ENCODE measurements at regions not wholly inside any gene's neighbourhood (a gene's known extent, or its start where the extent isn't known, plus 50 kb on each side); places are given as distances from the start of the nearest gene placed in this dataset.
"Not testable (repeated sequence)": the region's sequence is repeated elsewhere in the genome, so short reads cannot be mapped to it uniquely, and the experiment has no call there.

DNA sequence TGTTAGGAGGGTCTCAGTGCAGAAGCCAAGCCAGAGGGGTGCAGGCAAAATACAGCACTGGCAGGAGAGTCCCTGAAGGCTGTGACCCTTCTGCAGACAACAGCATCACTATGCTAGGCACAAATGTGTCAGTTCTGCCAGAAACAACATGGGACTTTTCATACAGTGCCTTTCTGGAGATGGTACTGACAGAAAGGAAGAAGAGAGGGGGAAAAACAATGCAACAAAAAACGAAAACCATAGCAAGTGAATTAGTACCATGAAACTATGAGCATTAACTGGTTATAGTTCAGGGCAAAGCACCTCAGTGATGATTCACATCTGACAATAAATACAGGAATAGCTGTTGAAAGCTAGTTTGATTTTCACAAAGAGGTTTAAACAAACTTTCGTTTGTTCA lies 140.8 kb upstream of the NBPF11 start:
- FAIRE-seq (no peak), DNase-seq (no peak)
- peaks cover 0 to 26% of the 10 kb centered on the region in 2 donors for H3K9me3 ChIP-seq (ENCODE audit: control insufficient read depth in 2 of 2, insufficient read depth in 1 of 2, low read depth in 1 of 2, low read length in 1 of 2)
- no peak overlapping the region for H3K27ac ChIP-seq (ENCODE audit: low read depth in 1 of 3, low read length in 2 of 3)
- WGBS, 3 donors: 44 to 60% (median 48%) methylated on average over 2 of the region's 2 CpGs
- H3K27me3 ChIP-seq (ENCODE audit: control insufficient read depth in 3 of 3, insufficient read depth in 3 of 3, low read length in 3 of 3): no peaks in the 10 kb centered on the region
- H3K4me3 ChIP-seq (ENCODE audit: low read depth in 1 of 3, low read length in 3 of 3): no peak overlapping the region
- no peaks in the 10 kb centered on the region for H3K4me1 ChIP-seq (ENCODE audit: control insufficient read depth in 3 of 3, insufficient read depth in 2 of 3, low read depth in 1 of 3, low read length in 2 of 3)
- no peaks in the 10 kb centered on the region for H3K36me3 ChIP-seq (ENCODE audit: control insufficient read depth in 3 of 3, insufficient read depth in 2 of 3, low read depth in 1 of 3, low read length in 3 of 3)

DNA sequence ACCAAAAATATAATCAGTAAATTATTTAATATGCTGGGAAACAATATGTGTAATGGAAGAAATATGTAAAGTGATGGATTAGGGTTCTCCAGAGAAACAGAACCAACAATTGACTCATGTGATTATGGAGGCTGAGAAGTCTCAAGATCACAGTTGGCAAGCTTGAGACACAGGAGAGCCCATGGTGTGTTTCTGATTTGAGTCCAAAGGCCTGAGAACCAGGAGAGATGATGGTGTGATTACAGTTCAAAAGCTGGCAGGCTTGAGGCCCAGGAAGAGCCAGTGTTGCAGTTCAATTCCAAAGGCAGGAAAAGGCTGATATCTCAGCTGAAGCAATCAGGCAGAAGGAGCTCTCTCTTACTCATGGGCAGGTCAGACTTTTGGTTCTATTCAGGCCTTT lies 138.8 kb upstream of the NBPF11 start:
- no peak for FAIRE-seq
- H3K27ac ChIP-seq (ENCODE audit: low read depth in 1 of 3, low read length in 2 of 3): no peak overlapping the region
- H3K4me3 ChIP-seq (ENCODE audit: low read depth in 1 of 3, low read length in 3 of 3): no peak overlapping the region
- H3K9me3 ChIP-seq (ENCODE audit: control insufficient read depth in 2 of 2, insufficient read depth in 1 of 2, low read depth in 1 of 2, low read length in 1 of 2): peaks cover 0 to 22% of the 10 kb centered on the region in 2 donors
- H3K27me3 ChIP-seq (ENCODE audit: control insufficient read depth in 3 of 3, insufficient read depth in 3 of 3, low read length in 3 of 3): no peaks in the 10 kb centered on the region
- H3K36me3 ChIP-seq (ENCODE audit: control insufficient read depth in 3 of 3, insufficient read depth in 2 of 3, low read depth in 1 of 3, low read length in 3 of 3): no peaks in the 10 kb centered on the region
- peak; percentile 12 to 29 for DNase-seq
- no peaks in the 10 kb centered on the region for H3K4me1 ChIP-seq (ENCODE audit: control insufficient read depth in 3 of 3, insufficient read depth in 2 of 3, low read depth in 1 of 3, low read length in 2 of 3)

DNA sequence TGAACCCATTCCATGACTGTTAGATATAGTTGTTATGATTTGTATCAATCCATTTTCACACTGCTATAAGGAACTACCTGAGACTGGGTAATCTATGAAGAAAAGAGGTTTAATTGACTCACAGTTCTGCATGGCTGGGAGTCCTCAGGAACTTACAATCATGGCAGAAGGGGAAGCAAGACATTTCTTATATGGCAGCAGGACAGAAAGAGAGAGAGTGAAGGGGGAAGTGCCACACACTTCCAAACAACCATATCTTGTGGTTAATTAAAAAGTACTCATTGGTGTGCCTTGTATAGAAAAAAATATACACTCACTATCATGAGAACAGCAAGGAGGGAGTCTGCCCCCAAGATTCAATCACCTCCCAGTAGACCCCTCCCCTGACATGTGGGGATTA lies 137.6 kb upstream of the NBPF11 start:
- Histone ChIP-seq H3K4me1 (ENCODE audit: control insufficient read depth in 3 of 3, insufficient read depth in 2 of 3, low read depth in 1 of 3, low read length in 2 of 3) (no peaks in the 10 kb centered on the region), H3K4me3 (ENCODE audit: low read depth in 1 of 3, low read length in 3 of 3) (no peak overlapping the region), H3K27ac (ENCODE audit: low read depth in 1 of 3, low read length in 2 of 3) (no peak overlapping the region), H3K36me3 (ENCODE audit: control insufficient read depth in 3 of 3, insufficient read depth in 2 of 3, low read depth in 1 of 3, low read length in 3 of 3) (no peaks in the 10 kb centered on the region), H3K27me3 (ENCODE audit: control insufficient read depth in 3 of 3, insufficient read depth in 3 of 3, low read length in 3 of 3) (no peaks in the 10 kb centered on the region), H3K9me3 (ENCODE audit: control insufficient read depth in 2 of 2, insufficient read depth in 1 of 2, low read depth in 1 of 2, low read length in 1 of 2) (peaks cover 0 to 19% of the 10 kb centered on the region in 2 donors)
- no peak for DNase-seq
- FAIRE-seq: no peak

DNA sequence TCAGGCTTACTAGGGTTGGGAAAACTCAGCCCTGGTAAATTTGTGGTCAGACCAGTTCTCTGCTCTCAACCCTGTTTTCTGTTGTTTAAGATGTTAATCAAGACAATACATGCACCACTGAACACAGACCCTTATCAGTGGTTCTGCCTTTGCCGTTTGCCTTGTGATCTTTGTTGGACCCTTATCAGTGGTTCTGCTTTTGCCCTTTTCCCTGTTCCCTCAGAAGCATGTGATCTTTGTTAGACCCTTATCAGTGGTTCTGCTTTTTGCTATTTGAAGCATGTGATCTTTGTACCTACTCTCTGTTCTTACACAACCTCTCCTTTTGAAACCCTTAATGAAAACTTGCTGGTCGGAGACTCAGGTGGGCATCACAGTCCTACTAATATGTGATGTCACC lies 133.9 kb upstream of the NBPF11 start:
- DNase-seq; H3K4me1 ChIP-seq (ENCODE audit: control insufficient read depth in 3 of 3, insufficient read depth in 2 of 3, low read depth in 1 of 3, low read length in 2 of 3); FAIRE-seq; H3K36me3 ChIP-seq (ENCODE audit: control insufficient read depth in 3 of 3, insufficient read depth in 2 of 3, low read depth in 1 of 3, low read length in 3 of 3); H3K27ac ChIP-seq (ENCODE audit: low read depth in 1 of 3, low read length in 2 of 3); H3K27me3 ChIP-seq (ENCODE audit: control insufficient read depth in 3 of 3, insufficient read depth in 3 of 3, low read length in 3 of 3); H3K4me3 ChIP-seq (ENCODE audit: low read depth in 1 of 3, low read length in 3 of 3): not testable (repeated sequence)
- peaks cover 0 to 19% of the 10 kb centered on the region in 2 donors for H3K9me3 ChIP-seq (ENCODE audit: control insufficient read depth in 2 of 2, insufficient read depth in 1 of 2, low read depth in 1 of 2, low read length in 1 of 2)
- whole genome bisulfite sequencing, 3 donors: 16 to 50% (median 44%) methylated on average over 2 of the region's 2 CpGs

DNA sequence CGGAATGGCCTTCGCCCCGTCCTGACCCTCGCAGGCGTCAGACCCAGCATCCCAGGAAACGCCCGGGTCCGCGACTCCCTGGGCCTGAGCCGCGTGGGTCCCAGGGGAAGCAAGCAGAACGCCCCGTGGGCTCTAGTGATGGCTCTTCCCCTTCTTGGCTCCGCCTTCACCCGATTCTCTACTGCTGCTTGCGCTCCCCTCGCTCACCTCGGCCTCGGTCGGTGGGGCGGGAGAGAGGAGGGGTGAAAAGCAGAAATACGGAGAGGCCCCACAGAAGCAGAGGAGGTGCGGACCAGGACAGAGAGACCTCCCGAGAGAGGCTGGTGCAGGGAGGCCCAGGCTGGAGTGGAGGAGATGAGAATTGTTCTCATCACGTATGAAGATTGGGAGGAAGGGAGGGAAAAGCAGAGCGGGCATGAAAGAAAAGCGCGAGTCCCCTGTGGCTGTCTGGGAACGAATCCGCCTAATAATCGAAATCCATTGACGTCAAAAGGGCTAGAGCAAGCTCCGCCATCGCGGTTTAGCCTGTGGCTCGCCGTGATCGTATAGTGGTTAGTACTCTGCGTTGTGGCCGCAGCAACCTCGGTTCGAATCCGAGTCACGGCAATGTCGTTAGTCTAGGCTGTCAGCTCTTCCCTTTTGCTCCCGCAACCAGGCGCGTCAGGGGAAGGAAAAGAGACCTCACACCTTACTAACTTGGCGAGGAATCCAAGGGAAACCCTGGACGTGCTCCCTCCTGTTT lies 128.9 kb upstream of the NBPF11 start:
- FAIRE-seq, DNase-seq: not testable (repeated sequence)
- H3K4me3 ChIP-seq (ENCODE audit: low read depth in 1 of 3, low read length in 3 of 3): peak overlapping the region in 1 of 3 donors; percentile 37

DNA sequence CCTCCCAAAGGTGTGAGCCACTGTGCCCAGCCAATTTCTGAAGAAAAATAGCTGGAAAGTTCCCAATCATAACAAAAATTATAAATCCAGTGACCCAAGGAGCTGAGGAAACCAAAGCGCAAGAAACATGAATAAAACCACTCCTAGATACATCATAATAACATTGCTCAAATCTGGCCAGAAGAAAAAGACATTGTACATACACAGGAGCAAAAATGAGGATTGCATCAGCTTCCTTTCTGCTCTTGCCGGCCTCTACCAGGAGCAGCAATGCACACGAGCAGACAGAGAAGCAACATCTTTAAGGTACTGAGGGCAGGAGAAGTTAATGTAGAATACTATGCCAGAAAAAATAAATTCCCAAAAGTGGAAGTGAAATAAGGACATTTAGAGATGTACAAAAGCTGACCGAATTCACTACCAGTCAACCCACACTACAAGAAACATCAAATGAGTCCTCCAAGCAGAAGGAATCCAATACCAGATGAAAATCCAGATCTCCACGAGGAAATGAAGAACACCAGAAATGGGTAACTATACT lies 127.0 kb upstream of the NBPF11 start:
- not testable (repeated sequence) for DNase-seq; FAIRE-seq; H3K4me1 ChIP-seq (ENCODE audit: control insufficient read depth in 3 of 3, insufficient read depth in 2 of 3, low read depth in 1 of 3, low read length in 2 of 3); H3K36me3 ChIP-seq (ENCODE audit: control insufficient read depth in 3 of 3, insufficient read depth in 2 of 3, low read depth in 1 of 3, low read length in 3 of 3); H3K4me3 ChIP-seq (ENCODE audit: low read depth in 1 of 3, low read length in 3 of 3); H3K27ac ChIP-seq (ENCODE audit: low read depth in 1 of 3, low read length in 2 of 3); H3K9me3 ChIP-seq (ENCODE audit: control insufficient read depth in 2 of 2, insufficient read depth in 1 of 2, low read depth in 1 of 2, low read length in 1 of 2)
- 78 to 81% (median 80%) methylated on average over 5 of the region's 5 CpGs for WGBS, 3 donors
- H3K27me3 ChIP-seq (ENCODE audit: control insufficient read depth in 3 of 3, insufficient read depth in 3 of 3, low read length in 3 of 3): peaks cover 0 to 27% (median 0%) of the 10 kb centered on the region in 3 donors

More for the DNA sequence above, 128.9 kb upstream of the NBPF11 start:
- not testable (repeated sequence) for H3K36me3 ChIP-seq (ENCODE audit: control insufficient read depth in 3 of 3, insufficient read depth in 2 of 3, low read depth in 1 of 3, low read length in 3 of 3); H3K9me3 ChIP-seq (ENCODE audit: control insufficient read depth in 2 of 2, insufficient read depth in 1 of 2, low read depth in 1 of 2, low read length in 1 of 2); H3K4me1 ChIP-seq (ENCODE audit: control insufficient read depth in 3 of 3, insufficient read depth in 2 of 3, low read depth in 1 of 3, low read length in 2 of 3); H3K27ac ChIP-seq (ENCODE audit: low read depth in 1 of 3, low read length in 2 of 3)
- peaks cover 0 to 24% (median 0%) of the 10 kb centered on the region in 3 donors for H3K27me3 ChIP-seq (ENCODE audit: control insufficient read depth in 3 of 3, insufficient read depth in 3 of 3, low read length in 3 of 3)
- whole genome bisulfite sequencing, 3 donors: no CpG with 5 or more reads among the region's 50 CpGs

DNA sequence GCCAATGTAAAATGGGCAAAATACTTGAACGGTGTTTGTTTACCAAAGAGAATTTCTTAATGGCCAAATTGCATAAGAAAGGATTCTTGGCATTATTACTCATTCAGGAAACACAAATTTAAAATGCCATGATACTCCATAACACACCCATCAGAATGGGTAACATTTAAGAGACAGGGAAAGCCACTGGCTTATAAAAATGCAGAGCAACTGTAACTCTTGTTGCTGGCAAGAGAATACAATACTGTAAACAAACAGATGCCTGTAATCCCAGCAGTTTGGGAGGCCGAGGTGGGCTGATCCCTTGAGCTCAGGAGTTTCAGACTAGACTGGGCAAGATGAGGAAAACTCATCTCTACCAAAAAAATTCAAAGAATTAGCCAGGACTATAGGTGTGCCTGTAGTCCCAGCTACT lies 125.8 kb upstream of the NBPF11 start:
- H3K4me3 ChIP-seq (ENCODE audit: low read depth in 1 of 3, low read length in 3 of 3); H3K27ac ChIP-seq (ENCODE audit: low read depth in 1 of 3, low read length in 2 of 3); FAIRE-seq; H3K4me1 ChIP-seq (ENCODE audit: control insufficient read depth in 3 of 3, insufficient read depth in 2 of 3, low read depth in 1 of 3, low read length in 2 of 3); H3K9me3 ChIP-seq (ENCODE audit: control insufficient read depth in 2 of 2, insufficient read depth in 1 of 2, low read depth in 1 of 2, low read length in 1 of 2); H3K36me3 ChIP-seq (ENCODE audit: control insufficient read depth in 3 of 3, insufficient read depth in 2 of 3, low read depth in 1 of 3, low read length in 3 of 3); DNase-seq: not testable (repeated sequence)
- WGBS, 3 donors: 33 to 39% (median 39%) methylated on average over 2 of the region's 2 CpGs
- peaks cover 0 to 27% (median 0%) of the 10 kb centered on the region in 3 donors for H3K27me3 ChIP-seq (ENCODE audit: control insufficient read depth in 3 of 3, insufficient read depth in 3 of 3, low read length in 3 of 3)

DNA sequence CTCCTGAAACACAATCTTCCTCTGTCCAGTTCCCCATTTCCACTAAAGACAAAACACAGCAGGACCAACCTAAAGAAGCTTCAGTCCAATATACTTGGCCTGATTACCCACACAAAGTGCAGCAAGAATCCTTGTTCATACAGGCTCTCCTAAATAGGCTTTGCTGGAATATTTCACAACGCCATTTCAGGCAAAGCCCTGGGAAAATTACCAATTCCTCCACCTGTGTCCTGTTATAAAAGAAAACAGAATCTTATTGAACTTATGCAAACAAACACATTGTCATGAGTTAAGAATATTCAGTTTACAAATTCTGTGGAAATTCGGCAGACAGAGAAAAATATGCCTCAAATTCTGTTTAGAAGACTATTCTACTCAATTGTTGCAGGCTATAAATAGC lies 115.0 kb upstream of the NBPF11 start:
- not testable (repeated sequence) for H3K4me3 ChIP-seq (ENCODE audit: low read depth in 1 of 3, low read length in 3 of 3); H3K9me3 ChIP-seq (ENCODE audit: control insufficient read depth in 2 of 2, insufficient read depth in 1 of 2, low read depth in 1 of 2, low read length in 1 of 2); H3K4me1 ChIP-seq (ENCODE audit: control insufficient read depth in 3 of 3, insufficient read depth in 2 of 3, low read depth in 1 of 3, low read length in 2 of 3); H3K36me3 ChIP-seq (ENCODE audit: control insufficient read depth in 3 of 3, insufficient read depth in 2 of 3, low read depth in 1 of 3, low read length in 3 of 3); H3K27ac ChIP-seq (ENCODE audit: low read depth in 1 of 3, low read length in 2 of 3); DNase-seq; FAIRE-seq
- 72 to 92% (median 75%) methylated on average over 2 of the region's 2 CpGs for WGBS, 3 donors
- peaks cover 0 to 19% (median under 1%) of the 10 kb centered on the region in 3 donors for H3K27me3 ChIP-seq (ENCODE audit: control insufficient read depth in 3 of 3, insufficient read depth in 3 of 3, low read length in 3 of 3)

All from small intestine (tissue), 7 donors.